ENCODE measurements at regions not wholly inside any gene's neighbourhood (a gene's known extent, or its start where the extent isn't known, plus 50 kb on each side); places are given as distances from the start of the nearest gene placed in this dataset.
"Not testable (repeated sequence)": the region's sequence is repeated elsewhere in the genome, so short reads cannot be mapped to it uniquely, and the experiment has no call there.

- no peak for ATAC-seq
Measured at GRCh38 chr5:29568028-29568427, 1625.5 kb upstream of the CDH6 start.

GRCh38 chr5:29561564-29561963, 1631.9 kb upstream of the CDH6 start:
- no peak for ATAC-seq

DNA sequence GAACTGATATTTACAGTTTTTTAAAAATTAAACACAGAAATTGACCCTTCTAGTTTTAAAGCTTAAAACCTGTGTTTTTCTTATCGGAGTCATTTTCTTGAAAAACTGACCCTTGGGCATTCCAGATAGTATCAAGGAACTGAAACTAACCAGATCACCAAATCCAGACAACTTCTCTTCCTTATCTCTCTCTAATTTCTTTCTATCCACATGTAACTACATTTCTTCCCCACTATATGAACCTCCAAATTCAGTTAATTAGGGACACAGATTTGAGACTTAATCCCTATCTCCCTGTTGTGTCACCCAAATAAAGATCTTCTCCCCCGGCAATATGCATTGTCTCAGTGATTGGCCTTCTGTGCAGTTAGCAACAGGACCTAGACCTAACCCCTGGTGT, 1643.0 kb upstream of the CDH6 start:
- ATAC-seq: no peak

GRCh38 chr5:29548262-29548661, 1645.2 kb upstream of the CDH6 start:
- ATAC-seq: no peak

- no peak for ATAC-seq
Measured at GRCh38 chr5:29547236-29547865, 1646.1 kb upstream of the CDH6 start.

DNA sequence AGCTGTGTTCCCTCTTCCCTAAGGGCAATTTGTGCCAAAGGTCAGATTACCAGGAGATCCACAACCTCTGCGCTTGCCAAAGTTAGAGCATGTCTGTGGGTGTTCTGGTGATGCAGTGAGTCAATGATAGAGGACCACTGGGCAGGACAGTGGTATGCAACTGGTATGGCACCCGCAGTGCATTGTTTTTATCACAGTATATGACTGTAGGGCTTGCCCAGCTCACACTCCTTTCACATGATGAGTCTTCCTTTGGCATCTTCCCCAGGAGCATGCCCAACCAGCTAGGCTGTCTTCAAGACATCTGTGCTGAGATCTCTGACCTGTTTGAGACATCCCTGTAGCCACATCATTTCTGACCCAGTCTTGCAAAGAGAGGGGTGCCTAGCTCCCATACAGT, 1650.0 kb upstream of the CDH6 start:
- ATAC-seq: no peak

DNA sequence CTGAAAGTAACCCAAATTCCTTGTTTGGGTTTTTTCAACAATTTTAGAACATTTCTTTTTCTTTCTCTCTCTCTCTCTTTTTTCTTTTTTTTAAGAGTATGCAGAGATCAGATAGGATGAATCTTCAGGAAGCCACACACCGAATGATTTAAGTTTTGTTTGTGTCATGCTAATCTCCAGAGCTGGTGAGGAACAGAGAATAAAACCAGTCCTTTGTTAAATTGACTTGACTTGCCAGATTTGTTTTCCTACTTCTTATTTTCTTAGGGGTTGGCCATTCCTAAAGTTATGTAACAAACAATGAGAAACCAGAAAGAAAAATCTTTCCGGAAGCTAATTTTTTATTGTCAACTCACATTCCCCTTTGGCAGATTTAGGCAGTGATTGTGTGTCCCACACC, 1669.3 kb upstream of the CDH6 start:
- no peak for ATAC-seq

DNA sequence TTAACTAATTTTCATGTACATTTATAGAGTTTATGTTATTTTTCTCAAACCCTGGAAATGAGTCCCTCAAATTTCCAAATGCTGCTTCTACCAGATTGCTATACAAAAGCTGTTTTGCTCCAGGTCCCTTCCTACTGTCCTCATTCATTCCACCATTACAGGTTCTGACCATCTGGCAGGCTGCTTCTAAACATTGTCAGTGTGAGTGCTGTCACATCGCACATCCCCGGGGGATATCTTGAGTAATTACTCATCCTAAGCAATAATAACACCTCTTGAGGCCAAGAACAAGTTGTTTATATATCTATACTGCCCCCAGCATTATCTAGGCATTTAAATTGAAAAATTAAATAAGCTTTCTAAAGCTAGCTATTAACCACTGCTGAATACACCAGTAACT, 1675.3 kb upstream of the CDH6 start:
- no peak for ATAC-seq

DNA sequence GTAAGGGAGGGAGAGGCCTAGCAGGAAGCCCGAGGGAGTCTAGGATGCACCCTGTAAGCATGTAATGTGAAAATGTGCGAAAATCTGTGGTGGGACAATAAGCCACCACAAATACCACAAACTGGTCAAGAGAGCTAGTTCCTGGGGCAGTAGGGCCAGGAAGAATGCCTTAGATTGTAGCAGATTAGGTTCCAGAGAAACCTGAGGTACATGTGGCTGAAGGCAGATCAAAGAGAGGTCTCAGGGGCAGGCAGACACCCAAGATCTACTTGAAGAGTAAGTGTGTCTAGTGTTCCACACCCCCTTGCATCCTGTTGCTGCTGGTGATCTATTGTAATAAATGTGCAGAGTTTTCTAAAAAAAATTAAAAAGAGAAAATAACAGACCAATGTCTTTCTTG, 1677.3 kb upstream of the CDH6 start:
- no peak for ATAC-seq

- ATAC-seq: no peak
Measured at GRCh38 chr5:29508131-29508530, 1685.4 kb upstream of the CDH6 start.

- no peak for ATAC-seq
Measured at GRCh38 chr5:29504411-29504810, 1689.1 kb upstream of the CDH6 start.

- no peak for ATAC-seq
Measured at GRCh38 chr5:29498860-29499259, 1694.6 kb upstream of the CDH6 start.

GRCh38 chr5:29498412-29498811, 1695.1 kb upstream of the CDH6 start:
- no peak for ATAC-seq

DNA sequence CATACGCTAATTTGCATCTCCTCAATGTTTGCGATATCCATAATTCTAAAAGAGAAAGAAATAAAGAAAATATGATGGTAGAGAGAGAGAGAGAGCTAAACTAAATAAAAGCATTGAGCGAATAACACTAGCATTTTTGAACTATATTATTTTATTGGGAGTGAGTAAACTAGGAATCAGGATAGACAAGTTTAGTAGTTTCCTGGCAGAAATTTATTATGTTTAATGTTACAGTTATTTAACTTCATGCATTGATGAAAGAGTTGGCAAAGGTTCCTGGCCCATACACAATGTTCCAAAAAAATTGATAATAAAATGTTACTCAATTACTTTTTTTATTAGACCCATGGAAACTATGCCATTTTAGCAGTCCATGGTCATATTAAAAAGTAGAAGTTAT, 1708.2 kb upstream of the CDH6 start:
- no peak for ATAC-seq

DNA sequence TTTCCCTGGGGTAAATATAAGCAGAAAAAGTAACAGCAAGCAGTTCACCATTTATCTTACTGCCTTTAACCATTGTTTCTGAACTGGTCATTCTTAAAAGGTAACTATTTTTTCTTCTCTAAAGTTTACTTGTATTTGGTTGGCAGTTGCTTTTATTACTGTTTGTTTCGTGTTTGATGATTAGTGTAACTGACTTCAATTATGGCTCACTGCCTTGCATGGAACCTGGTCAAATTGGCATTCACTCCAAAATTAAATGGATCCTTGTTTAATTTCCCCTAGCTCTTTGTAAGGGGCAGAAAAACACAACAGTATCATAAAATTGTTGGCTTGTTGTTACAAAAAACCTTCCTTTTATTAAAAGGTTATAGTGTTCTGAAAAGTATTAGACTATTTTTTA, 1723.9 kb upstream of the CDH6 start:
- ATAC-seq: no peak

- ATAC-seq: no peak
Measured at GRCh38 chr5:29462241-29462640, 1731.2 kb upstream of the CDH6 start.

DNA sequence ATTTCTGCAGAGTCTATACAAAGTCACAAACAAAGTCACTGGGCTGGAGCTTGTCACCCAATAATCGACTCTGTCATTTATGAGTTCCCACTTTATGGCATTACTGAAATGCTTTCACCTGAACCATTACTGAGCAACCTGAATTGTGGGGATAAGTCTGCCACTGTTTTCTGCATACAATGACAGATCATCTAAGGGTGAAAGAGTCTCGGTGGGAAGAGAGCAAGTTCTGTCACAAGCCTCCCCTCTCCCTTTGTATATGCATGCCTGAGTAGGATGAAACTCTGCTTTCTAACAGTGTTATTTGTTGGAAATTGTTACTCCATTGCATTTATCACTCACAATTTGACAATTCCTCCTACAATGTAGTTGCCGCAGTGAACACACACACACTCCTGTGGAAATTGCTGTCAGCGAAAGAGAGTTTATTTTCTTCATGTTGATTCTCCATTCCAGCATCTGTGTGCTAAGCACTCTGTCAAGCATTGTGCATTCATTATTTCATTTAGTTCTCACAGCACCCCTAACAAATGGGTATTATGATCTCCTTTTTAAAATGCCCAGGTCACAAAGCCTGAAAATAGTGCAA, 1732.4 kb upstream of the CDH6 start:
- ATAC-seq: no peak

- ATAC-seq: not testable (repeated sequence)
Measured at GRCh38 chr5:29451004-29451403, 1742.5 kb upstream of the CDH6 start.

DNA sequence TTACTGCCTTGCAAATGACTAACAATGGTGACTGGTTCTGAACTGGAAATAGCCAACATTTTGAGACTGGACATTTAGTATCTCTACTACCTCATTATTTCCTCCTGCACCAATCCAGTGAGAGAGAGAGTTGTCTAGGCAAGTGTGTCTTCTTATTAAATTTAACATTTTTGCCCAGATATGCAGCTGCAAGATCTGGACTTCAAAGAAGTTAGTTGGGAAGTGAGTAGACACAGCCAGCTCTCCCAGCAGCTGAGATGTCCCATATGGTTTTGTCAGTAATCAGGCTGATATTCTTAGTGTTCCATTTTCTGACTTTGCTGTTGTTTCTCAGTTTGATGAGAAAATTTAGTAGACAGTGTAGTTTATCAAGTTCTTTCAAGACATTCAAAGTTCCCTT, 1778.8 kb upstream of the CDH6 start:
- ATAC-seq: no peak

GRCh38 chr5:29412979-29413378, 1780.5 kb upstream of the CDH6 start:
- no peak for ATAC-seq

GRCh38 chr5:29402270-29402669, 1791.2 kb upstream of the CDH6 start:
- ATAC-seq: no peak

DNA sequence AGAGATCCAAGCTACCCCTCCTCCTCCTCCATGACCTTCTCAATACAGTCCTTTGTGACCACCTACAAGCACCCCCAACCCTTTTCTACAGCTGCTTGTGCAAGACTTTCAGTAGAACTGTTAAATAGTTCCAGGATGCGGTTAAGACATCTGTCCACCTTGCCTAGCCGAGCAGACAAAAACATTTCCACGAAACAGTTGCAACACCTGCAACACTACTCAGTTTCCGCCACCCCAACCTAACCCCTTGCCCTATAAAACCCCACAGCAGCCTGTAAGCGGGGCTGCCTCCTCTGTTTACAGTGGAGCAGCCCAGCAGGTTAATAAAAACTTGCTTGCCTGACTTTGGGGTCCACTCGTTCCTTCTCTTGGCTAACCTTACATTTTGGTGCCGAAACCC, 1803.5 kb upstream of the CDH6 start:
- no peak for ATAC-seq

- ATAC-seq: no peak
Measured at GRCh38 chr5:29387384-29387783, 1806.1 kb upstream of the CDH6 start.

DNA sequence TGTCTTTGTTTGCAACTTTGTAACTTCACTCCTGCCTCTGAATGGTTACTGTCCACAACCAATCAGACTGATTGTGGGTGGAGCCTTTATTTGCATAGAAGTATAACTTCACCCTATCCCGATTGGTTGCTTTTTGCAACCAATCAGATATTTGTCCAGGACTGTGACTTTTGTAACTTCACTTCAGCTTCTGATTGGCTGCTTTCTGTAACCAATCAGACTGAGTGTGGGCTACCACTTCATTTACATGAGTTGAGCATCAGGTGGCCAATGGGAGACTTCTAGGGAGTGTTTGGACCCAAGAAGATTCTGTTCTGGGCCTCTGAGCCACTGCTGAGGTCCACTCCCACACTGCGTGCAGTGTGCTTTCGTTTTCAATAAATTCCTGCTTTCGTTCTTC, 1810.7 kb upstream of the CDH6 start:
- ATAC-seq: no peak

DNA sequence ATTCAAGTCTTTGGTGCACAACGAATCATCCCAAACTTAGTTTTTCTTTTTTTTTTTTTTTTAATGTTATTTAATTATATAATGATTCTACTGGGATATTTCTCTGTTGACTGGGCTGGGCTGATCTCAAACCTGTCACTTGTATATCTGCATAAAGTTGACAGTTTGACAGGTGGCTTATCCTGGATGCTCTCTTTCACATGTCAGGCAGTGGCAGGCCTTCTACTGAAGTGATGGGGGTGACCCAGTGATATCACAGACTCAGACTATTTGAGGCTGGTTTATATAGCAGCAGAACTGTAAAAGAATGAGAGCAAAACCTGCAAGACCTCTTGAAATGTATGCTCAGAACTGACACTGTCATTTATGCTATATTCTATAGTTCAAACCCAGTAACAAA, 1813.5 kb upstream of the CDH6 start:
- no peak for ATAC-seq
